ENCODE measurements at regions not wholly inside any gene's neighbourhood (a gene's known extent, or its start where the extent isn't known, plus 50 kb on each side); places are given as distances from the start of the nearest gene placed in this dataset.

- Histone ChIP-seq H3K36me3 (no peaks in the 10 kb centered on the region), H3K4me1 (no peaks in the 10 kb centered on the region), H3K4me3 (no peak overlapping the region), H3K27ac (no peak overlapping the region), H3K9me3 (no peaks in the 10 kb centered on the region), H3K27me3 (no peaks in the 10 kb centered on the region)
- 54 to 76% methylated on average over 5 of the region's 5 CpGs for WGBS, 2 donors (ENCODE audit: low coverage in 1 of 2)
- TF ChIP-seq, protein P1, sequence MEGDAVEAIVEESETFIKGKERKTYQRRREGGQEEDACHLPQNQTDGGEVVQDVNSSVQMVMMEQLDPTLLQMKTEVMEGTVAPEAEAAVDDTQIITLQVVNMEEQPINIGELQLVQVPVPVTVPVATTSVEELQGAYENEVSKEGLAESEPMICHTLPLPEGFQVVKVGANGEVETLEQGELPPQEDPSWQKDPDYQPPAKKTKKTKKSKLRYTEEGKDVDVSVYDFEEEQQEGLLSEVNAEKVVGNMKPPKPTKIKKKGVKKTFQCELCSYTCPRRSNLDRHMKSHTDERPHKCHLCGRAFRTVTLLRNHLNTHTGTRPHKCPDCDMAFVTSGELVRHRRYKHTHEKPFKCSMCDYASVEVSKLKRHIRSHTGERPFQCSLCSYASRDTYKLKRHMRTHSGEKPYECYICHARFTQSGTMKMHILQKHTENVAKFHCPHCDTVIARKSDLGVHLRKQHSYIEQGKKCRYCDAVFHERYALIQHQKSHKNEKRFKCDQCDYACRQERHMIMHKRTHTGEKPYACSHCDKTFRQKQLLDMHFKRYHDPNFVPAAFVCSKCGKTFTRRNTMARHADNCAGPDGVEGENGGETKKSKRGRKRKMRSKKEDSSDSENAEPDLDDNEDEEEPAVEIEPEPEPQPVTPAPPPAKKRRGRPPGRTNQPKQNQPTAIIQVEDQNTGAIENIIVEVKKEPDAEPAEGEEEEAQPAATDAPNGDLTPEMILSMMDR (IDR thresholded peaks at IDR 0.05), result no peak
- TF ChIP-seq POLR2AphosphoS5 (IDR thresholded peaks at IDR 0.05) (no peak), EP300 (IDR thresholded peaks at IDR 0.05) (no peak), POLR2A (IDR thresholded peaks at IDR 0.05) (no peak)
- no peak for ATAC-seq
These were observed 202.1 kb upstream of the KYNU start for GRCh38 chr2:142675398-142675797.

DNA sequence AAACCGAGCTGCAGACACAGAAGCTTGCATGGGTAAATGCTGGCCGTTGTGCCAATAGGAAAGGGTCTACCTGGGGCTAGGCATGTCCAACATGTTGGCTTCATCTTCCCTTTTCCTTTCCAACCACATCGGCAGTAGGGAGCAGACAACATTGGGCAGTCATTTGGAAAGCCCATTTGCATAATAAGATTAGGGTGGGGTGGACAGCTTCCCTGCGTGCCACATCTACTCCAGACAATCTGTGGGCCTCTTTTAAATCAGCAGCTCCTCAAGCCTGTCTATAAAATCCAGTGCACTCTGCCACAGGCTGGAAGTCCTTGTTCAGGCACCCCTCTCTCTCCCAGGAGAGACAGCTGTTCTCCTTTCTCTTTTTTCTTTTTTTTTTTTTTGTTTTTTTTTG lies 203.6 kb upstream of the KYNU start:
- Histone ChIP-seq H3K27me3 (no peaks in the 10 kb centered on the region), H3K36me3 (no peaks in the 10 kb centered on the region), H3K4me1 (no peaks in the 10 kb centered on the region), H3K4me3 (no peak overlapping the region), H3K9me3 (no peaks in the 10 kb centered on the region), H3K27ac (no peak overlapping the region)
- WGBS, 2 donors (ENCODE audit: low coverage in 1 of 2), result 72 to 88% methylated on average over 4 of the region's 4 CpGs
- ATAC-seq, result no peak
- TF ChIP-seq, protein P1 (IDR thresholded peaks at IDR 0.05), result no peak

DNA sequence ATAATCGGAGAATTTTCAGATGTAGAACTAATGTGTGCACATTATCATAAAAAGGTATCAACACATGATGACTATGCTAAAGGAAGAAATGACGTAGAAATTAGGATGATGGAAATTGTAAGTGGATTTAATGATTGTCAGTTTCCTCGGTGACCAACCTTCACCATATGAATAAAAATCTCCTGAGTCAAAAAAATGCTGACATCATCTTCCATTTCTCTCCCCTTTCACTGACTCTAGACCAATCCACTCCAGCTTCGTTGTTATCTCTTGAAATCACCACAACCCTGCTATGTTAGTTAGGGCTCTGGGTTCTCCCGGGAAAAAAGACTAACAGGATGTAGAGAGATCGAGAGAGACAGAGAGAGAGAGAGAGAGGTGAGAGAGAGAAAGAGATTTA lies 204.8 kb upstream of the KYNU start:
- TF ChIP-seq POLR2A (IDR thresholded peaks at IDR 0.05) (no peak), POLR2AphosphoS5 (IDR thresholded peaks at IDR 0.05) (no peak)
- TF ChIP-seq, protein P1 (IDR thresholded peaks at IDR 0.05), result no peak

DNA sequence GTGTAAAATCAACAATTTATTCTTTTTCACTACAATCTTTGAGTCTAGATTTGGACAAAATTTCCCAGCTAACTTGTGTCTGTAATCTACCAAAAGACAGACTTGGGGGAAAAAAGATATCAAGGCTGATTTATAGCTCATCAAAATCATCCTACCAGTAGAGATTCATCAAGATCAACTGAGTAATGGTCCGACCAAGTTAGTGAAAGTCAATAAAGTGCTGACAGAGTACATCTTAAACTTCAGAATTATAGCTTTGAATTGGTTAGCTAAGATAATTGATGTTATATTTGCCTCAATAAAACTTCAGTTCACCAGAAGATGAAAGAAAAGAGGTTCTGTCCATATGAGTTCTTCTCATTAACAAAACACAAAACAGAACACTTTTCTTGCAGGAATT lies 207.1 kb upstream of the KYNU start:
- no peak for ATAC-seq
- TF ChIP-seq POLR2AphosphoS5 (IDR thresholded peaks at IDR 0.05) (no peak), EP300 (IDR thresholded peaks at IDR 0.05) (no peak), POLR2A (IDR thresholded peaks at IDR 0.05) (no peak)
- TF ChIP-seq, protein P1 (IDR thresholded peaks at IDR 0.05), result no peak
- Histone ChIP-seq H3K4me3 (no peak overlapping the region), H3K36me3 (no peaks in the 10 kb centered on the region), H3K27me3 (no peaks in the 10 kb centered on the region), H3K27ac (no peak overlapping the region), H3K4me1 (no peaks in the 10 kb centered on the region), H3K9me3 (no peaks in the 10 kb centered on the region)
- WGBS, 2 donors (ENCODE audit: low coverage in 1 of 2), result 29 to 38% methylated on average over 1 of the region's 1 CpG

More for the DNA sequence above, 204.8 kb upstream of the KYNU start:
- H3K36me3 ChIP-seq, result no peaks in the 10 kb centered on the region
- no peak for ATAC-seq
- H3K27me3 ChIP-seq, result no peaks in the 10 kb centered on the region
- no peak overlapping the region for H3K4me3 ChIP-seq
- H3K27ac ChIP-seq, result no peak overlapping the region
- H3K9me3 ChIP-seq, result no peaks in the 10 kb centered on the region
- no peaks in the 10 kb centered on the region for H3K4me1 ChIP-seq
- WGBS, 2 donors (ENCODE audit: low coverage in 1 of 2), result 80 to 94% methylated on average over 2 to 6 of the region's 6 CpGs

- H3K36me3 ChIP-seq, result no peaks in the 10 kb centered on the region
- H3K9me3 ChIP-seq, result no peaks in the 10 kb centered on the region
- ATAC-seq, result no peak
- 56 to 64% methylated on average over 2 to 3 of the region's 3 CpGs for WGBS, 2 donors (ENCODE audit: low coverage in 1 of 2)
- no peaks in the 10 kb centered on the region for H3K27me3 ChIP-seq
- TF ChIP-seq, protein P1 (IDR thresholded peaks at IDR 0.05), result no peak
- TF ChIP-seq POLR2A (IDR thresholded peaks at IDR 0.05) (no peak), EP300 (IDR thresholded peaks at IDR 0.05) (no peak), POLR2AphosphoS5 (IDR thresholded peaks at IDR 0.05) (no peak)
- H3K27ac ChIP-seq, result no peak overlapping the region
- H3K4me1 ChIP-seq, result no peaks in the 10 kb centered on the region
- H3K4me3 ChIP-seq, result no peak overlapping the region
These were observed 209.0 kb upstream of the KYNU start for GRCh38 chr2:142668420-142668819.
